MM.1S (cell line): ENCODE measurements at regions not wholly inside any gene's neighbourhood (a gene's known extent, or its start where the extent isn't known, plus 50 kb on each side); places are given as distances from the start of the nearest gene placed in this dataset.

ENCODE experiments used
- DNase-seq: peaks from one replicate; pipeline ENCODE4 v3.0.0-alpha.2; 2015
- H2AFZ ChIP-seq: fragments of 300-600 bp; sonication (generic); 2 replicates; pipeline ENCODE4 v1.6.0; 2016; ENCODE audit warnings: antibody characterized with exemption, low read length
- H3F3A ChIP-seq: fragments of 300-600 bp; sonication (generic); 2 replicates; pipeline ENCODE4 v1.6.1; 2016; ENCODE audit warnings: mild to moderate bottlenecking, antibody characterized with exemption, low read length, moderate library complexity, mixed read lengths; ENCODE audit not compliant: insufficient read depth
- H3K27ac ChIP-seq: fragments of 300-600 bp; sonication (generic); 2 replicates; pipeline ENCODE4 v1.5.1; 2016; ENCODE audit warnings: mild to moderate bottlenecking, low read length
- H3K27me3 ChIP-seq: fragments of 300-600 bp; sonication (generic); replicated peaks from 2 replicates; pipeline ENCODE4 v1.6.0; 2016; ENCODE audit warnings: low read length; ENCODE audit not compliant: insufficient read depth
- H3K36me3 ChIP-seq: fragments of 300-600 bp; sonication (generic); replicated peaks from 2 replicates; pipeline ENCODE4 v1.6.1; 2016; ENCODE audit warnings: mild to moderate bottlenecking, low read length, mixed read lengths; ENCODE audit not compliant: insufficient read depth
- H3K4me1 ChIP-seq: fragments of 300-600 bp; sonication (generic); 2 replicates; pipeline ENCODE4 v1.6.1; 2016; ENCODE audit warnings: low read length, mixed read lengths
- H3K4me2 ChIP-seq: fragments of 300-600 bp; sonication (generic); 2 replicates; pipeline ENCODE4 v1.6.0; 2016; ENCODE audit warnings: low read depth, low read length
- H3K4me3 ChIP-seq: fragments of 300-600 bp; sonication (generic); 2 replicates; pipeline ENCODE4 v1.5.1; 2016; ENCODE audit warnings: low read length, mixed read lengths
- H3K79me2 ChIP-seq: fragments of 300-600 bp; sonication (generic); 2 replicates; pipeline ENCODE4 v1.6.1; 2016; ENCODE audit warnings: mixed run types, low read length, mixed read lengths
- H3K9ac ChIP-seq: fragments of 300-600 bp; sonication (generic); 2 replicates; pipeline ENCODE4 v1.6.1; 2016; ENCODE audit warnings: low read length, mixed read lengths
- H3K9me2 ChIP-seq: fragments of 300-600 bp; sonication (generic); replicated peaks from 2 replicates; pipeline ENCODE4 v1.6.1; 2016; ENCODE audit warnings: mild to moderate bottlenecking, low read length, mixed read lengths; ENCODE audit not compliant: insufficient read depth
- H3K9me3 ChIP-seq: fragments of 300-600 bp; sonication (generic); replicated peaks from 2 replicates; pipeline ENCODE4 v1.6.1; 2016; ENCODE audit warnings: mild to moderate bottlenecking, low read length, mixed read lengths; ENCODE audit not compliant: insufficient read depth
- H4K20me1 ChIP-seq: fragments of 300-600 bp; sonication (generic); 2 replicates; pipeline ENCODE4 v1.6.1; 2016; ENCODE audit warnings: mild to moderate bottlenecking, low read length, moderate library complexity, mixed read lengths; ENCODE audit not compliant: insufficient read depth
- EZH2 ChIP-seq: fragments of 300-600 bp; sonication (generic); optimal IDR thresholded peaks from 2 replicates; pipeline ENCODE3; 2017; ENCODE audit warnings: low read depth, mild to moderate bottlenecking, antibody characterized with exemption, low read length, mixed read lengths
- EZH2phosphoT487 ChIP-seq: fragments of 300-600 bp; sonication (generic); IDR thresholded peaks from 2 replicates; pipeline ENCODE4 v1.6.1; 2018; ENCODE audit warnings: antibody characterized with exemption, low read length
- TF ChIP-seq, protein P1 (sequence below): fragments of 300-600 bp; sonication (generic); IDR thresholded peaks from 2 replicates; pipeline ENCODE4 v1.5.1; 2016; ENCODE audit warnings: antibody characterized with exemption, low read length, mixed read lengths

DNA sequence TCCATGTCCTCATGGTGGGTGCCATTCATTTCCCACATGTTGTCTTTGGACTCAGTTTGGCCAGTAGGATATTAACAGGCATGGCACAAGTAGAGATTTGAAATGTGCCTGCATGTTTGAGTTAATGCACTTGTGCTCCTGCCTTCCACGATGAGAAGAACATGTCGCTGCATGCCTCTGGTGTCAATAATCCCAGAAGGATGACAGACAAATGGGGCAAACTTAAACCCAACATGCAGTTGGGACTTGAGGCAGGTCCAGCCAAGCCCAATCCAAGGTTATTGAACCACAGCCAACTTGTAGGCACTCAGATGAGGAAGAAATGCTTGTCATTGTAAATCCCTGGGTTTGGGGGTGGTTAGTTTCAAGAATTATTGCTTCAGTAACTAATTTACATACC, 174.6 kb downstream of the TRIM33 start:
- Histone ChIP-seq H3K4me2 (no peak overlapping the region), H3K9me3 (no peaks in the 10 kb centered on the region), H3K27ac (no peak overlapping the region), H4K20me1 (no peaks in the 10 kb centered on the region), H3K4me3 (no peak overlapping the region), H2AFZ (no peak overlapping the region), H3K79me2 (no peaks in the 10 kb centered on the region), H3K27me3 (no peaks in the 10 kb centered on the region), H3K4me1 (no peaks in the 10 kb centered on the region), H3K36me3 (no peaks in the 10 kb centered on the region), H3K9ac (no peak overlapping the region), H3K9me2 (no peaks in the 10 kb centered on the region), H3F3A (no peaks in the 10 kb centered on the region)
- DNase-seq: no peak
- TF ChIP-seq EZH2 (no peak), EZH2phosphoT487 (no peak)
- TF ChIP-seq, protein P1, sequence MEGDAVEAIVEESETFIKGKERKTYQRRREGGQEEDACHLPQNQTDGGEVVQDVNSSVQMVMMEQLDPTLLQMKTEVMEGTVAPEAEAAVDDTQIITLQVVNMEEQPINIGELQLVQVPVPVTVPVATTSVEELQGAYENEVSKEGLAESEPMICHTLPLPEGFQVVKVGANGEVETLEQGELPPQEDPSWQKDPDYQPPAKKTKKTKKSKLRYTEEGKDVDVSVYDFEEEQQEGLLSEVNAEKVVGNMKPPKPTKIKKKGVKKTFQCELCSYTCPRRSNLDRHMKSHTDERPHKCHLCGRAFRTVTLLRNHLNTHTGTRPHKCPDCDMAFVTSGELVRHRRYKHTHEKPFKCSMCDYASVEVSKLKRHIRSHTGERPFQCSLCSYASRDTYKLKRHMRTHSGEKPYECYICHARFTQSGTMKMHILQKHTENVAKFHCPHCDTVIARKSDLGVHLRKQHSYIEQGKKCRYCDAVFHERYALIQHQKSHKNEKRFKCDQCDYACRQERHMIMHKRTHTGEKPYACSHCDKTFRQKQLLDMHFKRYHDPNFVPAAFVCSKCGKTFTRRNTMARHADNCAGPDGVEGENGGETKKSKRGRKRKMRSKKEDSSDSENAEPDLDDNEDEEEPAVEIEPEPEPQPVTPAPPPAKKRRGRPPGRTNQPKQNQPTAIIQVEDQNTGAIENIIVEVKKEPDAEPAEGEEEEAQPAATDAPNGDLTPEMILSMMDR: no peak

DNA sequence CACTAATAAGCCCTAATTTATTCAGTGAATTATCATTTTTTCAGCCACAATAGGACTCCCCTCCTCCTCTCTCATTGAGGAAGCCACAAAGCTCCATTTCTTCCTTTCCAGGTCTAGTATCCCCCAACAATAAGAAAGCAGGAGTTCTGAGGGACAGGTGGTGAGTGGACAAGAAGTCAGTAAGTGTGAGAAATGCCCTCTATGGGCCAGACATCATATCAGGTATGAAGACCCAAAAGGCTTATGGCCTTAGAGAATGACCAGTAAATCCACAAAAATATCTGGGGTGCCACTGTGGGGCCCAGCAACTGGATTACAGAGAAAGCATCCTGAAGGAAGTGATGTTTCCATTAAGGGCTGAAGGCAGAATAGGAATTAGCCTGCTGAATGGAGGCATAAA, 175.7 kb downstream of the TRIM33 start:
- no peak for DNase-seq
- no peaks in the 10 kb centered on the region for H4K20me1 ChIP-seq
- no peak overlapping the region for H3K4me2 ChIP-seq
- H3F3A ChIP-seq: no peaks in the 10 kb centered on the region
- no peaks in the 10 kb centered on the region for H3K9me3 ChIP-seq
- H3K9ac ChIP-seq: no peak overlapping the region
- no peaks in the 10 kb centered on the region for H3K4me1 ChIP-seq
- H3K27ac ChIP-seq: no peak overlapping the region
- TF ChIP-seq, protein P1: no peak
- no peak for TF ChIP-seq EZH2
- TF ChIP-seq EZH2phosphoT487: no peak
- H3K4me3 ChIP-seq: no peak overlapping the region
- no peaks in the 10 kb centered on the region for H3K36me3 ChIP-seq
- no peak overlapping the region for H2AFZ ChIP-seq
- no peaks in the 10 kb centered on the region for H3K9me2 ChIP-seq
- H3K27me3 ChIP-seq: no peaks in the 10 kb centered on the region
- H3K79me2 ChIP-seq: no peaks in the 10 kb centered on the region

DNA sequence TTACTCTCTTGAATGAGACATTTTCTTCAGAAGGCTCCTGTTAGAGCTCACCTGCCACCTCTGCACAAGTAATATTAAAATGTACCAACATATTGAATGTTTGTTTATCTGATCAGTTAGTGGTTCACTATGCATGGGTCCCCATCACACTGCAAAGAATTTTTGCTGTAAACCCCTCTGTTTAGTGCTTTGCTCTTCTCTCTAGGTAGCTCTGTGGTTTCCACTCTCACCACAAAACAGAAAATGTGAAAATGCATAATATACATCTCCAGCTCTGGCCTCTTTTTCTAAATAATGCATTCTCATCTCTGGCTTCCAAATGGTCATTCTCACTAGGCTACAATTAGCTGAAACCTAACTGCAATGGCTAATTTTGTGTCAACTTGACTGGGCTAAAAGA, 176.7 kb downstream of the TRIM33 start:
- no peak overlapping the region for H3K9ac ChIP-seq
- H3K4me1 ChIP-seq: no peaks in the 10 kb centered on the region
- no peaks in the 10 kb centered on the region for H3K36me3 ChIP-seq
- H3K27me3 ChIP-seq: no peaks in the 10 kb centered on the region
- H4K20me1 ChIP-seq: no peaks in the 10 kb centered on the region
- H3K9me2 ChIP-seq: no peaks in the 10 kb centered on the region
- H3K79me2 ChIP-seq: no peaks in the 10 kb centered on the region
- DNase-seq: no peak
- H3K4me3 ChIP-seq: no peak overlapping the region
- H2AFZ ChIP-seq: no peak overlapping the region
- H3K9me3 ChIP-seq: no peaks in the 10 kb centered on the region
- TF ChIP-seq, protein P1: no peak
- TF ChIP-seq EZH2 (no peak), EZH2phosphoT487 (no peak)
- H3K27ac ChIP-seq: no peak overlapping the region
- H3K4me2 ChIP-seq: no peak overlapping the region
- H3F3A ChIP-seq: no peaks in the 10 kb centered on the region
